ENCODE measurements at regions not wholly inside any gene's neighbourhood (a gene's known extent, or its start where the extent isn't known, plus 50 kb on each side); places are given as distances from the start of the nearest gene placed in this dataset.

DNA sequence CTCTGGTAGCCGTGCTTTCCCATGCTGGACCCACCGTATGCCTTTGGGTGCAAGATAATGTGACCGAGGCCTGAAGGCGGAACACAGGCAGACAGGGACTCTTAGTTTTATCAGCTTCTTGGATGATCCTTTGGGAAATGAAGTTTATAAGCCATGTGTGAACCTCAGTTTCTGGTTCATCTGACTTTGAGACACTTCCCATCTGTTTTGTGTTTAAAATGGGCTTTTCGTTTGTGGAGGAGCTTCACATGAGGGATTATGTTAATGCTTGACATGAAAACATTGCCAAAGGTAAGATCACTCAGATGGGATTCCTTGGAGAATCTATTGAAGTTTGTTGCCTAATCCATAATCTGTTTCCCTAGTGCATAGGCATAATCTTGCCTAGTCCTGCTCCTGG is 249.8 kb upstream of the LYZL1 start:
- Histone ChIP-seq H3K36me3 (ENCODE audit: control insufficient read depth in 4 of 4, insufficient read depth in 3 of 4, low read depth in 1 of 4, low read length in 3 of 4) (no peaks in the 10 kb centered on the region), H3K27me3 (ENCODE audit: control insufficient read depth in 4 of 4, insufficient read depth in 4 of 4, low read length in 3 of 4) (no peaks in the 10 kb centered on the region), H3K4me3 (ENCODE audit: low read depth in 1 of 3, low read length in 3 of 3) (no peak overlapping the region), H3K9ac (ENCODE audit: low read depth in 1 of 2, low read length in 2 of 2) (no peak overlapping the region), H3K9me3 (ENCODE audit: control insufficient read depth in 4 of 4, low read length in 3 of 4) (no peaks in the 10 kb centered on the region), H3K4me1 (ENCODE audit: control insufficient read depth in 4 of 4, insufficient read depth in 4 of 4, low read length in 3 of 4) (no peaks in the 10 kb centered on the region), H3K27ac (ENCODE audit: low read depth in 1 of 2, low read length in 2 of 2) (no peak overlapping the region)
- no peak for DNase-seq (ENCODE audit: low spot score)
- WGBS, result 88% methylated on average over 5 of the region's 5 CpGs
- no peak for TF ChIP-seq SP1 (IDR thresholded peaks at IDR 0.05)
- TF ChIP-seq TAF1 (conservative IDR thresholded peaks at IDR 0.05), result no peak
- TF ChIP-seq NR2F2 (IDR thresholded peaks at IDR 0.05), result no peak
- TF ChIP-seq YY1 (IDR thresholded peaks at IDR 0.05), result no peak
- TF ChIP-seq JUND (IDR thresholded peaks at IDR 0.05), result no peak
- no peak for TF ChIP-seq FOXA2 (IDR thresholded peaks at IDR 0.05)
- TF ChIP-seq GABPA (IDR thresholded peaks at IDR 0.05 in 1 of 2, conservative IDR thresholded peaks at IDR 0.05 in 1 of 2), result no peak
- TF ChIP-seq RAD21 (IDR thresholded peaks at IDR 0.05), result no peak
- no peak for TF ChIP-seq CTCF (IDR thresholded peaks at IDR 0.05; ENCODE audit: low read depth, low read length, missing input control)
- no peak for TF ChIP-seq MAX (IDR thresholded peaks at IDR 0.05)
- no peak for TF ChIP-seq RXRA (IDR thresholded peaks at IDR 0.05)
- no peak for TF ChIP-seq ATF3 (IDR thresholded peaks at IDR 0.05)
- no peak for TF ChIP-seq HNF4G (IDR thresholded peaks at IDR 0.05)

DNA sequence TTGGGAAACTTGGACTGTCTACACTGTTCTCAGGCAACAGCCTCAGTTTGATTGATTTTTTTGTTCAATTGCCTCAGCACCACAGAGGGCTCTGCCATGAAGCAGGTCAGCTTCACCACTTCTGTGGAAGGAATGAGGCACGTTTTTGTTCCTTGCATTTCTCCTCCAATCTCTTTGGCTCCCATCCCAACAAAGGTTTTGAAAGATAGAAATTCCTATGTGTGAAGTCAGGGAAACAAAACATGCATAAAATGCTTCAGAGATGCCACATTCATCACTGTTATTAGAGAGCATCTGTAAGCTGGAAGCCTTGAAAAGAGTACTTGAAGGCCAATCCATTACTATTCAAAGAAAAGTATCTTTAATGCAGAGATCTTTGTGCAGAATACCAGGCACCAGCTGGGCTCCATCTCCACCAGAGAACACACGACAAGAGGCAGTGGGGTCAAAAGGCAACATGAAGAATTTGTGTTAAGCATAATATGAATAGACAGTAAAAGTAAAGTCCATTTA is 249.1 kb upstream of the LYZL1 start:
- TF ChIP-seq TAF1 (conservative IDR thresholded peaks at IDR 0.05) (no peak), NR2F2 (IDR thresholded peaks at IDR 0.05) (peak; percentile 54)
- Histone ChIP-seq H3K27me3 (ENCODE audit: control insufficient read depth in 4 of 4, insufficient read depth in 4 of 4, low read length in 3 of 4) (no peaks in the 10 kb centered on the region), H3K9ac (ENCODE audit: low read depth in 1 of 2, low read length in 2 of 2) (no peak overlapping the region), H3K36me3 (ENCODE audit: control insufficient read depth in 4 of 4, insufficient read depth in 3 of 4, low read depth in 1 of 4, low read length in 3 of 4) (no peaks in the 10 kb centered on the region), H3K4me3 (ENCODE audit: low read depth in 1 of 3, low read length in 3 of 3) (no peak overlapping the region), H3K4me1 (ENCODE audit: control insufficient read depth in 4 of 4, insufficient read depth in 4 of 4, low read length in 3 of 4) (no peaks in the 10 kb centered on the region), H3K27ac (ENCODE audit: low read depth in 1 of 2, low read length in 2 of 2) (no peak overlapping the region), H3K9me3 (ENCODE audit: control insufficient read depth in 4 of 4, low read length in 3 of 4) (no peaks in the 10 kb centered on the region)
- DNase-seq (ENCODE audit: low spot score), result no peak
- WGBS, result 37% methylated on average over 2 of the region's 2 CpGs

DNA sequence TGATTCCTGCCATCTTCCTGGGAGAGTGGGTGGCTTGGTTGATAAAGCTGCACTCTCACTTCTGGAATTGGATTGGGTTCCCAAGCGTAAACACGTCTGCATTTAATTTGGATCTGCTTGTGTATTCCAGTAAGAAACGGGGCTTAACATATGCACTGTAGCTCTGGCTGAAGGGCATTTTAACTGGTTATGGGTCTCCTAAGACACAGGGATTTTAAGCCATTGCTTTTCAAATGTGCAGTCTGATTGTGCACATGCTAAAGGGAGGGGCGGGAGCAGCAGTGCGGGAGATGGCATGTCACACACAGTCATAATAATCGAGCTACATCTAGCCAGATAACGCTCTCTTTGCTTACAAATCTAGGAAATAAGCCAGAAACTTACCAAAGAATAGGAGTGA is 247.3 kb upstream of the LYZL1 start:
- 82% methylated on average over 7 of the region's 7 CpGs for WGBS
- Histone ChIP-seq H3K36me3 (ENCODE audit: control insufficient read depth in 4 of 4, insufficient read depth in 3 of 4, low read depth in 1 of 4, low read length in 3 of 4) (no peaks in the 10 kb centered on the region), H3K27ac (ENCODE audit: low read depth in 1 of 2, low read length in 2 of 2) (no peak overlapping the region), H3K9me3 (ENCODE audit: control insufficient read depth in 4 of 4, low read length in 3 of 4) (no peaks in the 10 kb centered on the region), H3K27me3 (ENCODE audit: control insufficient read depth in 4 of 4, insufficient read depth in 4 of 4, low read length in 3 of 4) (no peaks in the 10 kb centered on the region), H3K4me3 (ENCODE audit: low read depth in 1 of 3, low read length in 3 of 3) (no peak overlapping the region), H3K4me1 (ENCODE audit: control insufficient read depth in 4 of 4, insufficient read depth in 4 of 4, low read length in 3 of 4) (no peaks in the 10 kb centered on the region), H3K9ac (ENCODE audit: low read depth in 1 of 2, low read length in 2 of 2) (no peak overlapping the region)
- TF ChIP-seq HNF4A (conservative IDR thresholded peaks at IDR 0.05) (no peak), TAF1 (conservative IDR thresholded peaks at IDR 0.05) (no peak), HNF4G (IDR thresholded peaks at IDR 0.05) (no peak)
- DNase-seq (ENCODE audit: low spot score), result no peak
